Sciatic nerve (tissue), 2 donors: ENCODE measurements at regions not wholly inside any gene's neighbourhood (a gene's known extent, or its start where the extent isn't known, plus 50 kb on each side); places are given as distances from the start of the nearest gene placed in this dataset.
"Not testable (repeated sequence)": the region's sequence is repeated elsewhere in the genome, so short reads cannot be mapped to it uniquely, and the experiment has no call there.

Experiments
- ATAC-seq: fragments of 200-7000 bp; cut with Tn5 transposase; one replicate; pipeline ENCODE4 v1.9.1; 2020; ENCODE audit warnings: mild to moderate bottlenecking, moderate library complexity
- DNase-seq: peaks from one replicate; pipeline ENCODE4 v3.0.0-alpha.2; 2020; ENCODE audit warnings: low spot score
- intact Hi-C: fragments of 100-400 bp; cut with DNase I; formaldehyde crosslinking; loops from one replicate; pipeline ENCODE4 v1.14.2; 2022
- donor health status: DM: no; HTN: no; CAD: no.
- donor health status: DM: no; HTN: no; CAD: no.

DNA sequence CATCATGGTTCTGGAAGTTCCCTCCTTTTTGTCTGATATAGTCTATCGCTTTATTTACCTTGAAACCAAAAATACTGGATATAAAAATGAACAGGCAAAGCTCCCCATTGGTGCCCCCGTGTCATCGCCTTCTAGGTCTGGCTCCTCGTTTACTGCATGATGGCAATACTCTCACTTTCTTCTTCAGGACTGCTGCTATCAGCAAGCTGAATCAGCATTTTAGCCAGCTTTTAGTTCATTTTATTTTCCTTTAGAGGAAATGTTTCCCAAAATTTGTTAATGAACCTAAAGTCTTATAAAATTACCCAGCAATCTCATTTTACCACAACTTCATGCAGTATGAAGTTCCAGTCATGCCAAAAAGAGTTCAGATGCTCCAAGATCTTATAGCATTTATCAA is 80.5 kb downstream of the ZIC3 start:
- intact Hi-C loops = no loop called here
- DNase-seq = no peak
- ATAC-seq = no peak

GRCh38 chrX:137651647-137652046 is 85.7 kb downstream of the ZIC3 start:
- intact Hi-C loops = no loop called here
- no peak for DNase-seq

GRCh38 chrX:137652086-137652485 is 86.2 kb downstream of the ZIC3 start:
- intact Hi-C loops = no loop called here
- ATAC-seq (no peak), DNase-seq (no peak)

More at GRCh38 chrX:137651647-137652046, 85.7 kb downstream of the ZIC3 start:
- no peak for ATAC-seq

DNA sequence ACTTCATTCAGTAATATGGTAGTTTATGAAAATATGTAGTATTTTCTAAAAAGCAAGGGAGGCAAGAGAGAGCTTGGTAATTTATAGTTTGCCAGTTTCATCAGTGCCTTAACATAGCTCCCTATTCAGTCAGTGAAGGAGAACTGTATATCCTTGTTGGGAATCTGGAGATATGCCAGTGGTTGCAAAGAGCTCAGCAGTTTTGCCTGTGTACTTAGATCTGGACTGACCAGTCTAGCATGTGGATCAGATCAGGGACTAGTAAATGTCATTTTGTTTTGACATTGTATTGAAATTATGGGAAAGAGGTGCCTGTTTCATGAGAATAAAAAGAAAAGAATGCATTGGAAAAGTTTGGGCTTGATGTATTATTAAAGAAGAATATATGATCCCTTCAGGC is 88.6 kb downstream of the ZIC3 start:
- intact Hi-C loops = no loop called here
- ATAC-seq (no peak), DNase-seq (no peak)

DNA sequence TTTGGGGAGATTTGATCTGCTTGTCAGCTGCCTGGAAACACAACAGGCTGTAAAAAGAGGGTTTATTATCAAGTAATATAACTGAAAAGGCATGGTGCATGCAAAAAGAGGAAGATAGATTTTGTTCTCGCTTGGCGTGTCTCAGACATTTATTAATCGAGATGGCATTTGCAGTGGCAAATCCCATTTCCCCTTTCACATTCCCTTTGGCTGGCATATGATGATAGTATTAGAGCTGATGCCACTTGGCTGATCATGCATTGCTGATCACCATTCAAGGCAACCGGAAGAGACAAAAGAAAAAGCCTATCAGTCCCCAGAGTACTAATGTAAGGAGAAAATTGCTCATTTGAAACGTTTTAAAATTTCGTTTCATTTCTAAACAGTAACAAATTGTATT is 101.8 kb downstream of the ZIC3 start:
- no peak for DNase-seq
- intact Hi-C loops = no loop called here
- no peak for ATAC-seq

- DNase-seq = no peak
- no peak for ATAC-seq
- intact Hi-C loops = no loop called here
Observed at GRCh38 chrX:137684591-137684990, 118.7 kb downstream of the ZIC3 start.

DNA sequence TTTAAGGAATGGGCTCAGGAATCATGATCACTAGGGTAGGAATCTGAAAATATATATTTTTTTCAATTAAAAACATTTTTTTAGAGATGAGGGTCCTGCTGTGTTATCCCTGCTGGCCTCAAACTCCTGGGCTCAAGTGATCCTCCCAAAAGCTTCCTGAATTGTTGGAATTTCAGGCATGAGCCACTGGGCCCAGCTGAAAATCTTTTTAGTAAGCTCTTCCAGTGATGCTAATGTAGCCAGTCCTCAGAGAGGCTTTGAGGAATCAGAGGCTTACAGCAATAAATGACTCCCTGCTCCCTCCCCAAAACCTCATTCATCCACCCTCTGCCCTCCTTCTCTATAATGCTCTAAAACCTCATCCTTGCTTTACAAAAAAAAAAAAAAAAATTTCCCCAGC is 129.5 kb downstream of the ZIC3 start:
- no peak for ATAC-seq
- intact Hi-C loops = no loop called here
- no peak for DNase-seq

GRCh38 chrX:137707348-137707747 is 141.4 kb downstream of the ZIC3 start:
- ATAC-seq = no peak
- no peak for DNase-seq
- intact Hi-C loops = no loop called here

- no peak for DNase-seq
- ATAC-seq = no peak
- intact Hi-C loops = no loop called here
Observed at GRCh38 chrX:137742846-137743245, 176.9 kb downstream of the ZIC3 start.

GRCh38 chrX:137743414-137743813 is 177.5 kb downstream of the ZIC3 start:
- no peak for ATAC-seq
- intact Hi-C loops = no loop called here
- DNase-seq = no peak

- intact Hi-C loops = no loop called here
- DNase-seq = no peak
- no peak for ATAC-seq
Observed at GRCh38 chrX:137746289-137746688, 180.4 kb downstream of the ZIC3 start.

GRCh38 chrX:137747244-137748043 is 181.5 kb downstream of the ZIC3 start:
- ATAC-seq = no peak
- DNase-seq = no peak
- intact Hi-C loops = no loop called here

DNA sequence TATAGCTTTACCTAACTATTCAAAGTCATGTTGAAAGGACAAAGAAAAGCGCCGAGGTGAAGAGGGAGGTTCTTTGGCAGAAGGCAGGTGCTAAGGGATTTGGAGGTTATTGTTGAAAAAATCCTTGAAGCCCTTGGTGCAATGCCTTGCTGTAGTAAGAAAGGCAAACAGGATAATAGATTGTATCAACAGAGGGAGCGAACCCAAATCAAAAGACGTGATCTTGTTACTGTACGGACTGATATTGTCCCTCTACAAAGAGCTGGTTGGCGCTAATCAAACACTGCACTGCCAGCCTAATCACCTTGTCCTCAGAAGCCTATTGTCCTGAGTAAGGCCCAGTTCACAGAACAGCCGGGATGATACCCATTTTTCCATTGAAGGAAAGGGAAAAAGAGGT is 182.9 kb downstream of the ZIC3 start:
- intact Hi-C loops = no loop called here
- DNase-seq (no peak), ATAC-seq (no peak)

- DNase-seq (no peak), ATAC-seq (no peak)
- intact Hi-C loops = no loop called here
Observed at GRCh38 chrX:137749246-137749645, 183.3 kb downstream of the ZIC3 start.

GRCh38 chrX:137771537-137771936 is 205.6 kb downstream of the ZIC3 start:
- DNase-seq (no peak), ATAC-seq (no peak)
- intact Hi-C loops = no loop called here

- intact Hi-C loops = no loop called here
- DNase-seq = no peak
- no peak for ATAC-seq
Observed at GRCh38 chrX:137792214-137792613, 226.3 kb downstream of the ZIC3 start.

DNA sequence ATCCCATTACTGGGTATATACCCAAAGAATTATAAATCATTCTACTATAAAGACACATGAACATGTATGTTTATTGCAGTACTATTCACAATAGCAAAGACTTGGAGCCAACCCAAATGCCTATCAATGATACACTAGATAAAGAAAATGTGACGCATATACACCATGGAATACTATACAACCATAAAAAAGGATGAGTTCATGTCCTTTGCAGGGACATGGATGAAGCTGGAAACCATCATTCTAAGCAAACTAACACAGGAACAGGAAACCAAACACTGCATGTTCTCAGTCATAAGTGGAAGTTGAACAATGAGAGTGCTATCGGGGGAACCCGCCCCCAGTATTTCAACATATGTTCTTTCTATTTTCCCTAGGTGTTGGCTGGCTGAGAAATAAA is 232.0 kb downstream of the ZIC3 start:
- ATAC-seq, DNase-seq, intact Hi-C loops: not testable (repeated sequence)

GRCh38 chrX:137823257-137823656 is 257.3 kb downstream of the ZIC3 start:
- ATAC-seq (no peak), DNase-seq (no peak)
- intact Hi-C loops = no loop called here

- no peak for DNase-seq
- ATAC-seq = no peak
- intact Hi-C loops = no loop called here
Observed at GRCh38 chrX:137847376-137847775, 281.4 kb downstream of the ZIC3 start.

DNA sequence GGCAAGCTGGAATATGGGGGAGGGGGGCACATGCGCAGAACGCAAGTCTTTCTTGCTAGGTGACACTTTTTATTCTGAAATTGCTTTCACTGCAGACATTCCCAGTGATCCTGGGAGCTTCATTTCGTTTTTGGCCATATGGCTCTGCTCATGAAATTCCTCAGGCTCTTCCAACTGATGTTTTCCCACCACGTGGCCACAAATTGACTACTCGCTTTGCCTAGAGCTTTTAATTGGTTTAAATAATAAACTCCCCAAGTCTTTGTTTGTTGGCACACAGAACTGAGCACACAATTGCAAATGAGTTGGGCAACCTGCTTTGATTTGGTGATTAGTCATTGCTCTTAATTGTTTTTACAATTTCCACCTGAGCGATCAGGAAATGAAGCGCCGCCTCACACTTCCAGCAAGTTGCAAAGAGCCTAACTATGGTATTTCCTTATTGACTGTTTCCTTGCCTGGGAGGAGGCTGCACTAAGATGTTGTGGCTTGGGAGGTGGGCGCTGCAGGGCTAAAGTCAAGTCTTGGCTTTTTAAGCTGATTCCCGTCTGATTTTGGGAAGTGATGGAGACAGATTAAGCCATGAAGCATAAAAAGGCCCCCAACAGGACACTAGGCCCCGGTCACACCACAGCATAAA is 282.5 kb downstream of the ZIC3 start:
- ATAC-seq = no peak
- intact Hi-C loops = no loop called here
- DNase-seq = no peak

GRCh38 chrX:137852502-137852901 is 286.6 kb downstream of the ZIC3 start:
- no peak for ATAC-seq
- DNase-seq = no peak
- intact Hi-C loops = no loop called here
